GM12878 (cell line): ENCODE measurements at regions not wholly inside any gene's neighbourhood (a gene's known extent, or its start where the extent isn't known, plus 50 kb on each side); places are given as distances from the start of the nearest gene placed in this dataset.

Experiments used
- ATAC-seq: fragments of 200-7000 bp; cut with Tn5 transposase; 3 replicates; pipeline ENCODE4 v1.9.1; 2020; ENCODE audit warnings: mild to moderate bottlenecking, moderate library complexity
- BruUV-seq: library from RNA; stranded (reverse); fragments of 400-500 nt; replicated peaks from 2 replicates; lab custom pipeline; 2021; lab: Mats Ljungman, UMichigan
- CTCF ChIA-PET: fragments of 300-600 bp; sonication (Branson Sonifier 250); formaldehyde crosslinking; extraction: SDS; loops from one replicate; lab custom pipeline; 2021; ENCODE audit warnings: inconsistent platforms; lab: Yijun Ruan, JAX
- POLR2A ChIA-PET: fragments of 350-600 bp; formaldehyde crosslinking; extraction: SDS; loops from one replicate; lab custom pipeline; 2021; ENCODE audit warnings: inconsistent platforms; lab: Charles Lee
- RAD21 ChIA-PET: fragments of 300-600 bp; sonication (Branson Sonifier 250); formaldehyde crosslinking; loops from one replicate; lab custom pipeline; 2023; ENCODE audit warnings: antibody characterized with exemption; ENCODE audit not compliant: unreplicated experiment; lab: Charles Lee
- SMC1A ChIA-PET: fragments of 300-600 bp; sonication (Branson Sonifier 250); formaldehyde crosslinking; loops from one replicate; lab custom pipeline; 2023; ENCODE audit not compliant: unreplicated experiment, uncharacterized antibody; lab: Charles Lee
- DNase-seq: peaks from one replicate; pipeline ENCODE4 v3.0.0-alpha.2; 2011; ENCODE audit warnings: low read depth, low spot score
- FAIRE-seq: peaks from 3 replicates; lab custom pipeline; 2011; peaks lifted over from hg19 to GRCh38; lab: Jason Lieb, UNC
- H2AFZ ChIP-seq: 2 replicates; pipeline ENCODE4 v1.6.0; 2011; ENCODE audit warnings: low read depth, low read length, control low read depth; ENCODE audit not compliant: control insufficient read depth
- H3K27ac ChIP-seq: 2 replicates; pipeline ENCODE4 v1.5.1; 2011; ENCODE audit warnings: control low read depth; ENCODE audit not compliant: control insufficient read depth, insufficient read depth
- H3K27me3 ChIP-seq, 2 experiments: replicated peaks in 1 of 2; 2 replicates each; pipeline versions ENCODE4 v1.6.0 to v1.6.1; 2011; ENCODE audit warnings: low read length in 1 of 2; ENCODE audit not compliant: control insufficient read depth in 2 of 2, insufficient read depth in 2 of 2
- H3K36me3 ChIP-seq, 2 experiments: 2 replicates each; pipeline ENCODE4 v1.5.1; 2011; ENCODE audit warnings: low read length in 1 of 2; ENCODE audit not compliant: control insufficient read depth in 2 of 2, insufficient read depth in 2 of 2
- H3K4me1 ChIP-seq: 2 replicates; pipeline ENCODE4 v1.6.1; 2011; ENCODE audit warnings: mild to moderate bottlenecking, low read length, moderate library complexity, mixed read lengths; ENCODE audit not compliant: control insufficient read depth, insufficient read depth
- H3K4me2 ChIP-seq: 2 replicates; pipeline ENCODE4 v1.6.0; 2011; ENCODE audit warnings: control low read depth; ENCODE audit not compliant: control insufficient read depth, insufficient read depth
- H3K4me3 ChIP-seq: fragments of 200-600 bp; sonication (generic); 2 replicates; pipeline ENCODE4 v1.5.1; 2016
- H3K79me2 ChIP-seq: 2 replicates; pipeline ENCODE4 v1.6.0; 2011; ENCODE audit warnings: low read length; ENCODE audit not compliant: control insufficient read depth, insufficient read depth
- H3K9ac ChIP-seq: 2 replicates; pipeline ENCODE4 v1.8.0; 2011; ENCODE audit warnings: low read length, control low read depth, mixed read lengths; ENCODE audit not compliant: control insufficient read depth, insufficient read depth
- H3K9me3 ChIP-seq: replicated peaks from 3 replicates; pipeline ENCODE4 v1.5.1; 2011; ENCODE audit warnings: mild to moderate bottlenecking, low read length; ENCODE audit not compliant: control insufficient read depth, insufficient read depth
- H4K20me1 ChIP-seq: 2 replicates; pipeline ENCODE4 v1.6.0; 2011; ENCODE audit not compliant: control insufficient read depth, insufficient read depth
- BCL3 ChIP-seq: IDR thresholded peaks from 2 replicates; pipeline ENCODE4 v1.6.1; 2011; ENCODE audit warnings: borderline replicate concordance, low read depth, mild to moderate bottlenecking, moderate library complexity, low read length; ENCODE audit not compliant: insufficient read depth, poor library complexity, severe bottlenecking
- CEBPZ ChIP-seq: fragments of 150-350 bp; IDR thresholded peaks from 2 replicates; pipeline ENCODE4 v1.6.1; 2016; ENCODE audit warnings: low read depth, low read length
- MAX ChIP-seq: IDR thresholded peaks from 2 replicates; pipeline ENCODE4 v1.6.1; 2012; ENCODE audit warnings: low read depth, low read length, improper control_type of control experiment
- NBN ChIP-seq: fragments of 450-650 bp; IDR thresholded peaks from 2 replicates; pipeline ENCODE4 v1.6.1; 2016
- NKRF ChIP-seq: fragments of 450-650 bp; conservative IDR thresholded peaks from 2 replicates; pipeline ENCODE4 v1.6.1; 2017; ENCODE audit warnings: mild to moderate bottlenecking, moderate library complexity
- PKNOX1 ChIP-seq: fragments of 450-650 bp; IDR thresholded peaks from 2 replicates; pipeline ENCODE4 v1.6.1; 2016; ENCODE audit warnings: mild to moderate bottlenecking
- POLR2AphosphoS5 ChIP-seq: IDR thresholded peaks from 2 replicates; pipeline ENCODE4 v1.6.1; 2011; ENCODE audit warnings: mild to moderate bottlenecking, low read length, inconsistent platforms
- RAD21 ChIP-seq: IDR thresholded peaks from 2 replicates; pipeline ENCODE4 v1.6.1; 2011; ENCODE audit warnings: mild to moderate bottlenecking, low read depth, low read length, moderate library complexity; ENCODE audit not compliant: insufficient read depth
- RELB ChIP-seq: fragments of 450-650 bp; IDR thresholded peaks from 2 replicates; pipeline ENCODE4 v1.6.1; 2017; ENCODE audit warnings: low read depth, mild to moderate bottlenecking, moderate library complexity
- SMAD1 ChIP-seq: fragments of 450-650 bp; IDR thresholded peaks from 2 replicates; pipeline ENCODE4 v1.6.1; 2018; ENCODE audit warnings: mild to moderate bottlenecking, low read depth; ENCODE audit not compliant: partially characterized antibody
- STAT3 ChIP-seq: IDR thresholded peaks from 2 replicates; pipeline ENCODE4 v1.6.1; 2011; ENCODE audit warnings: low read depth, low read length, improper control_type of control experiment
- SUPT20H ChIP-seq: IDR thresholded peaks from 2 replicates; pipeline ENCODE4 v1.6.1; 2011; ENCODE audit warnings: low read depth, mild to moderate bottlenecking, low read length, moderate library complexity, borderline replicate concordance; ENCODE audit not compliant: control insufficient read depth
- TCF3 ChIP-seq: IDR thresholded peaks from 2 replicates; pipeline ENCODE4 v1.6.1; 2012; ENCODE audit warnings: low read depth, mild to moderate bottlenecking, low read length, borderline replicate concordance; ENCODE audit not compliant: insufficient read depth
- ZSCAN29 ChIP-seq: fragments of 450-650 bp; IDR thresholded peaks from 2 replicates; pipeline ENCODE4 v1.6.1; 2017; ENCODE audit warnings: mild to moderate bottlenecking, moderate library complexity
- WGBS: methylation state at CpG from one replicate; pipeline ENCODE4 v1.1.6; 2016; ENCODE audit warnings: low lambda C conversion rate; ENCODE audit not compliant: insufficient replicate concordance, insufficient coverage; ENCODE audit errors: missing lambda C conversion rate; 5-methylcytosine and 5-hydroxymethylcytosine counted together
- in situ Hi-C: fragments of 300-500 bp; cut with MboI; formaldehyde crosslinking; loops from 9 replicates; pipeline ENCODE4 v1.14.3; 2018; ENCODE audit warnings: mixed read lengths
- intact Hi-C: fragments of 100-400 bp; cut with micrococcal nuclease; formaldehyde crosslinking; loops from one replicate; pipeline ENCODE4 v1.14.2; 2022; ENCODE audit not compliant: unreplicated experiment

GRCh38 chr5:33073881-33074327 is 362.8 kb downstream of the NPR3 start:
- no peak overlapping the region for H3K4me2 ChIP-seq
- in situ Hi-C loops: no loop called here
- no peaks in the 10 kb centered on the region for H3K27me3 ChIP-seq
- DNase-seq (no peak), ATAC-seq (no peak), FAIRE-seq (no peak)
- POLR2A ChIA-PET: no interaction called here
- H3K4me3 ChIP-seq: no peak overlapping the region
- SMC1A ChIA-PET: no interaction called here
- intact Hi-C loops: no loop called here
- no peaks in the 10 kb centered on the region for H3K4me1 ChIP-seq
- H3K27ac ChIP-seq: no peak overlapping the region
- BruUV-seq: no TSS peak
- TF ChIP-seq TCF3 (no peak), BCL3 (no peak), SUPT20H (no peak), CEBPZ (no peak), MAX (no peak), POLR2AphosphoS5 (no peak), STAT3 (no peak), NBN (no peak), PKNOX1 (no peak), RAD21 (no peak), SMAD1 (no peak), RELB (no peak), ZSCAN29 (no peak), NKRF (no peak)
- no peaks in the 10 kb centered on the region for H3K9me3 ChIP-seq
- RAD21 ChIA-PET: no interaction called here
- H4K20me1 ChIP-seq: no peaks in the 10 kb centered on the region
- 0% methylated on average over 3 of the region's 3 CpGs for WGBS
- H3K36me3 ChIP-seq: no peaks in the 10 kb centered on the region
- CTCF ChIA-PET: no interaction called here
- H3K9ac ChIP-seq: no peak overlapping the region
- no peaks in the 10 kb centered on the region for H3K79me2 ChIP-seq
- no peak overlapping the region for H2AFZ ChIP-seq
